GM12892 (cell line): ENCODE measurements at regions not wholly inside any gene's neighbourhood (a gene's known extent, or its start where the extent isn't known, plus 50 kb on each side); places are given as distances from the start of the nearest gene placed in this dataset.

ENCODE experiments used
- POLR2A ChIP-seq: IDR thresholded peaks from 2 replicates; pipeline ENCODE4 v1.6.1; 2011; ENCODE audit warnings: low read depth, low read length, control low read depth
- POLR2AphosphoS5 ChIP-seq: IDR thresholded peaks from 2 replicates; pipeline ENCODE4 v1.6.1; 2011; ENCODE audit warnings: low read depth, low read length, control low read depth
- TAF1 ChIP-seq: IDR thresholded peaks from 2 replicates; pipeline ENCODE4 v1.6.1; 2011; ENCODE audit warnings: low read depth, mild to moderate bottlenecking, control low read depth, low read length, borderline replicate concordance

DNA sequence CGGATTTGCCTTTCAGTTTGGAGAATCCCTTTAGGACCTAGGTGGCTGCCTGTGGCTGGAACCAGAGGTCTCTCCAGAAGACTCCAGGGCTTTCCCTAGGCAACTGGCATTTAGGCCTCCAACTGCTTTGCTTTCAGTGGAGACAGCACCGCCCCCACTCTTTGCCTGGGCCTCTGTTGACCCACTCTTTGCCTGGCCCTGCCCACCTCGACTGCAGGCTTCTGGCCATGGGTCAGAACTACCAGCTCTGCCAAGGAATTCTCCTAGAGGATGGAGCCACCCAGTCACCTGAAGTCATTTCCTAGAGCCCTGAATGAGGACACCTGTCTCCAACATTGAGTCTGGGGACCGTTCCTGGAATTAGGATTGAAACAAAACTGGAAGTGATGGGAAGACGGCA, 439.0 kb upstream of the CDH4 start:
- TF ChIP-seq POLR2A: no peak
- TF ChIP-seq POLR2AphosphoS5: no peak
- TF ChIP-seq TAF1: no peak
